OCI-LY1 (cell line): ENCODE measurements at regions not wholly inside any gene's neighbourhood (a gene's known extent, or its start where the extent isn't known, plus 50 kb on each side); places are given as distances from the start of the nearest gene placed in this dataset.

Source experiments
- H2AFZ ChIP-seq: fragments of 200-600 bp; sonication (generic), shearing (Covaris generic); 2 replicates; pipeline ENCODE4 v1.6.0; 2014; ENCODE audit warnings: antibody characterized with exemption, mild to moderate bottlenecking, low read length
- H3F3A ChIP-seq: fragments of 200-600 bp; sonication (generic), shearing (Covaris generic); 2 replicates; pipeline ENCODE4 v1.6.0; 2014; ENCODE audit warnings: mild to moderate bottlenecking, antibody characterized with exemption, low read length, moderate library complexity; ENCODE audit not compliant: insufficient read depth
- H3K27ac ChIP-seq: fragments of 200-600 bp; sonication (generic); 2 replicates; pipeline ENCODE4 v1.5.1; 2014; ENCODE audit warnings: low read length, mixed run types, mild to moderate bottlenecking, low read depth; ENCODE audit not compliant: poor library complexity, severe bottlenecking
- H3K27me3 ChIP-seq: fragments of 200-600 bp; sonication (generic); 2 replicates; pipeline ENCODE4 v1.6.0; 2014; ENCODE audit warnings: antibody characterized with exemption, mild to moderate bottlenecking, low read length, moderate library complexity; ENCODE audit not compliant: insufficient read depth
- H3K36me3 ChIP-seq: fragments of 200-600 bp; sonication (generic); 2 replicates; pipeline ENCODE4 v1.6.1; 2014; ENCODE audit warnings: mild to moderate bottlenecking, antibody characterized with exemption, low read length, moderate library complexity, mixed read lengths; ENCODE audit not compliant: insufficient read depth
- H3K4me1 ChIP-seq: fragments of 200-600 bp; sonication (generic); 2 replicates; pipeline ENCODE4 v1.5.1; 2014; ENCODE audit warnings: mild to moderate bottlenecking, low read length, moderate library complexity; ENCODE audit not compliant: insufficient read depth, severe bottlenecking
- H3K4me2 ChIP-seq: fragments of 200-600 bp; sonication (generic), shearing (Covaris generic); 2 replicates; pipeline ENCODE4 v1.6.1; 2014; ENCODE audit warnings: low read length
- H3K4me3 ChIP-seq: fragments of 200-600 bp; sonication (generic); 2 replicates; pipeline ENCODE4 v1.5.1; 2014; ENCODE audit warnings: low read length, low read depth, mild to moderate bottlenecking, mixed read lengths; ENCODE audit not compliant: poor library complexity, severe bottlenecking
- H3K79me2 ChIP-seq: fragments of 200-600 bp; shearing (Covaris generic); 2 replicates; pipeline ENCODE4 v1.6.1; 2016; ENCODE audit warnings: mixed run types, low read length, mixed read lengths; ENCODE audit not compliant: insufficient read depth
- H3K9ac ChIP-seq: fragments of 200-600 bp; sonication (generic), shearing (Covaris generic); 2 replicates; pipeline ENCODE4 v1.6.1; 2014; ENCODE audit warnings: mild to moderate bottlenecking, low read length, mixed read lengths
- H3K9me2 ChIP-seq: fragments of 200-600 bp; sonication (generic), shearing (Covaris generic); 2 replicates; pipeline ENCODE4 v1.6.1; 2014; ENCODE audit warnings: low read depth, mild to moderate bottlenecking, low read length, mixed read lengths
- H3K9me3 ChIP-seq: fragments of 200-600 bp; shearing (Covaris generic); 2 replicates; pipeline ENCODE4 v1.6.1; 2014; ENCODE audit warnings: low read length, mixed read lengths
- H4K20me1 ChIP-seq: fragments of 200-600 bp; sonication (generic), shearing (Covaris generic); 2 replicates; pipeline ENCODE4 v1.6.0; 2016; ENCODE audit warnings: mild to moderate bottlenecking, low read length; ENCODE audit not compliant: insufficient read depth
- EZH2 ChIP-seq: fragments of 200-600 bp; sonication (generic), shearing (Covaris generic); IDR thresholded peaks from 2 replicates; pipeline ENCODE4 v1.8.0; 2017; ENCODE audit warnings: borderline replicate concordance, mixed run types, mild to moderate bottlenecking, antibody characterized with exemption, low read length, moderate library complexity, mixed read lengths
- TF ChIP-seq, protein P1 (sequence below): fragments of 200-600 bp; sonication (generic), shearing (Covaris generic); IDR thresholded peaks from 2 replicates; pipeline ENCODE4 v1.5.1; 2017; ENCODE audit warnings: mild to moderate bottlenecking, antibody characterized with exemption, low read length, moderate library complexity, mixed read lengths

DNA sequence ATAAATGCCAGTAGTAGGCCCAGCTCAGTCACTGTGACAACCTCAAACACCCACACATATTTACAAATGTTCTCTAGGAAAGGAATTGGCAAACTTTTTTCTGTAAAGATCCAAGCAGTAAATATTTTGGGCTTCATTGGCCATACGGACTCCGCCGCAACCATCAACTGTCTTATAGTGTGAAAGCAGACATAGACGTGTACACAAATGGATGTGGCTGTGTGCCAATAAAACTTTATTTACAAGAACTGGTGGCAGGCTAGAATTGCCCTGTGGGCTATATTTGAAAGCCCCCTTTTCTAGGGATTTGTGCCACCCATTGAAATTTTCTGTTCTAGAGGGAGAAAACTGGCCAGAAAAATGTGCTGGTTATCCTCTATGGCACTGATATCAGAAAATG lies 683.8 kb upstream of the EEF2KMT start:
- Histone ChIP-seq H3K9me2 (no peaks in the 10 kb centered on the region), H3K9ac (no peak overlapping the region), H3K27me3 (no peaks in the 10 kb centered on the region), H3K36me3 (no peaks in the 10 kb centered on the region), H3F3A (no peaks in the 10 kb centered on the region), H3K79me2 (no peaks in the 10 kb centered on the region), H3K4me1 (no peaks in the 10 kb centered on the region), H3K9me3 (no peaks in the 10 kb centered on the region), H3K4me3 (no peak overlapping the region), H3K4me2 (no peak overlapping the region), H4K20me1 (no peaks in the 10 kb centered on the region), H3K27ac (no peak overlapping the region), H2AFZ (no peak overlapping the region)
- TF ChIP-seq, protein P1, sequence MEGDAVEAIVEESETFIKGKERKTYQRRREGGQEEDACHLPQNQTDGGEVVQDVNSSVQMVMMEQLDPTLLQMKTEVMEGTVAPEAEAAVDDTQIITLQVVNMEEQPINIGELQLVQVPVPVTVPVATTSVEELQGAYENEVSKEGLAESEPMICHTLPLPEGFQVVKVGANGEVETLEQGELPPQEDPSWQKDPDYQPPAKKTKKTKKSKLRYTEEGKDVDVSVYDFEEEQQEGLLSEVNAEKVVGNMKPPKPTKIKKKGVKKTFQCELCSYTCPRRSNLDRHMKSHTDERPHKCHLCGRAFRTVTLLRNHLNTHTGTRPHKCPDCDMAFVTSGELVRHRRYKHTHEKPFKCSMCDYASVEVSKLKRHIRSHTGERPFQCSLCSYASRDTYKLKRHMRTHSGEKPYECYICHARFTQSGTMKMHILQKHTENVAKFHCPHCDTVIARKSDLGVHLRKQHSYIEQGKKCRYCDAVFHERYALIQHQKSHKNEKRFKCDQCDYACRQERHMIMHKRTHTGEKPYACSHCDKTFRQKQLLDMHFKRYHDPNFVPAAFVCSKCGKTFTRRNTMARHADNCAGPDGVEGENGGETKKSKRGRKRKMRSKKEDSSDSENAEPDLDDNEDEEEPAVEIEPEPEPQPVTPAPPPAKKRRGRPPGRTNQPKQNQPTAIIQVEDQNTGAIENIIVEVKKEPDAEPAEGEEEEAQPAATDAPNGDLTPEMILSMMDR = no peak
- no peak for TF ChIP-seq EZH2

DNA sequence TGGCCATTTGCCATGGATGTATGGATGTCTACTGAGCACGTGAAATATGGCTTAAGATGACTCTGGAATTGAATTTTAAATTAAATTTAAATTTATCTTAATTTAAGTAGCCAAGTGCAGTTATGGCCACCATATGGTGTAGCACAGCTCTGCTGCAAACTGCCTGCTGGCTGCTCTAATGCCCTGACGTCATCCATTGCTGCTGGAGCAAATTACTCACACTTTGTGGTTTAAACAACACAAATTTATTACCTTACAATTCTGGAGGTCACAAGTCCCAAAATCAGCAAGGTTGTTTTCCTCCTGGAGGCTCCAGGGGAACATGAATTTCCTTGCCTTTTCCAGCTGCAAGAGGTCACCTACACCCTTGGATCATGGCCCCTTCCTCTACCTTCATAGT lies 679.3 kb upstream of the EEF2KMT start:
- no peak overlapping the region for H2AFZ ChIP-seq
- H3K79me2 ChIP-seq = no peaks in the 10 kb centered on the region
- no peaks in the 10 kb centered on the region for H4K20me1 ChIP-seq
- H3F3A ChIP-seq = no peaks in the 10 kb centered on the region
- no peak overlapping the region for H3K4me2 ChIP-seq
- no peaks in the 10 kb centered on the region for H3K27me3 ChIP-seq
- H3K4me3 ChIP-seq = no peak overlapping the region
- no peaks in the 10 kb centered on the region for H3K9me3 ChIP-seq
- H3K9ac ChIP-seq = no peak overlapping the region
- H3K27ac ChIP-seq = no peak overlapping the region
- H3K9me2 ChIP-seq = no peaks in the 10 kb centered on the region
- no peaks in the 10 kb centered on the region for H3K4me1 ChIP-seq
- H3K36me3 ChIP-seq = no peaks in the 10 kb centered on the region
- TF ChIP-seq, protein P1 = no peak
- TF ChIP-seq EZH2 = no peak

DNA sequence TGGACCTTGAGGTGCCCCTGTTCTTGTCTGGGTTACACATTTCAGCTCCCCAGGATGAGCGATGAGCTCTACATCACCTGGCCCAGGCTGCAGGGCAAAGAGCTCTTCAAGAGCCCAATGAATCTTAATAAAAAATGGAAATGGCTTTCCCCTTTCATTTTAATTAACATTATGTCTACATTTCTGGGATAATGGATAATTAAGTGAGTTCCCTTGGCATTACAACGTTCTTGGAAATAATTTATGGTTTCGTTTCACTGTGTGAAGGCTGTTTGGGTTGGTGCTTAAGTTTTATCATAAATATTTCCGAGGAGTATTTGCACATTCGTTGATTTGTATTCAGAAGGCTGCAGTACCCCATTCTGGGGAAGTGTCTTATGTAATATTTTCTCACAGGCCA lies 678.3 kb upstream of the EEF2KMT start:
- Histone ChIP-seq H4K20me1 (no peaks in the 10 kb centered on the region), H3K79me2 (no peaks in the 10 kb centered on the region), H3K9ac (no peak overlapping the region), H3K4me3 (no peak overlapping the region), H3K9me3 (no peaks in the 10 kb centered on the region), H3K9me2 (no peaks in the 10 kb centered on the region), H2AFZ (no peak overlapping the region), H3K4me2 (no peak overlapping the region), H3F3A (no peaks in the 10 kb centered on the region), H3K36me3 (no peaks in the 10 kb centered on the region), H3K4me1 (no peaks in the 10 kb centered on the region), H3K27me3 (no peaks in the 10 kb centered on the region), H3K27ac (no peak overlapping the region)
- TF ChIP-seq, protein P1 = no peak
- no peak for TF ChIP-seq EZH2
